Cardiac muscle cell (in vitro differentiated cells and primary cell): ENCODE measurements at regions not wholly inside any gene's neighbourhood (a gene's known extent, or its start where the extent isn't known, plus 50 kb on each side); places are given as distances from the start of the nearest gene placed in this dataset.
"Not testable (repeated sequence)": the region's sequence is repeated elsewhere in the genome, so short reads cannot be mapped to it uniquely, and the experiment has no call there.

ENCODE experiments used
- DNase-seq, 2 donors: peaks; one replicate each; pipeline versions ENCODE4 v3.0.0 to v3.0.0-alpha.2; 2010 to 2017; ENCODE audit warnings: low read depth in 1 of 2, low spot score in 1 of 2
- H3K27ac ChIP-seq: fragments of 200-600 bp; sonication (generic); 2 replicates; pipeline ENCODE4 v1.5.1; 2016
- H3K27me3 ChIP-seq: fragments of 200-600 bp; sonication (generic); 2 replicates; pipeline ENCODE4 v1.6.0; 2016; ENCODE audit warnings: control low read depth
- H3K36me3 ChIP-seq: fragments of 200-600 bp; sonication (generic); 2 replicates; pipeline ENCODE4 v1.5.1; 2016; ENCODE audit warnings: control low read depth
- H3K4me1 ChIP-seq: fragments of 200-600 bp; sonication (generic); 2 replicates; pipeline ENCODE4 v1.8.1; 2017; ENCODE audit warnings: low read depth, mild to moderate bottlenecking, mixed run types
- H3K4me3 ChIP-seq: fragments of 200-600 bp; sonication (generic); 2 replicates; pipeline ENCODE4 v1.5.1; 2016; ENCODE audit warnings: mild to moderate bottlenecking
- H3K9me3 ChIP-seq: fragments of 200-600 bp; sonication (generic); 2 replicates; pipeline ENCODE4 v1.5.1; 2017; ENCODE audit warnings: low read depth, mild to moderate bottlenecking, control low read depth
- CTCF ChIP-seq: IDR thresholded peaks from 2 replicates; pipeline ENCODE4 v1.5.1; 2012; ENCODE audit warnings: low read depth, mild to moderate bottlenecking, low read length

GRCh38 chrY:7320751-7321150 is 409.2 kb upstream of the AMELY start:
- Histone ChIP-seq H3K9me3 (no peaks in the 10 kb centered on the region), H3K4me3 (no peak overlapping the region), H3K27ac (no peak overlapping the region), H3K4me1 (no peaks in the 10 kb centered on the region), H3K27me3 (no peaks in the 10 kb centered on the region), H3K36me3 (no peaks in the 10 kb centered on the region)
- TF ChIP-seq CTCF = no peak
- DNase-seq = no peak

DNA sequence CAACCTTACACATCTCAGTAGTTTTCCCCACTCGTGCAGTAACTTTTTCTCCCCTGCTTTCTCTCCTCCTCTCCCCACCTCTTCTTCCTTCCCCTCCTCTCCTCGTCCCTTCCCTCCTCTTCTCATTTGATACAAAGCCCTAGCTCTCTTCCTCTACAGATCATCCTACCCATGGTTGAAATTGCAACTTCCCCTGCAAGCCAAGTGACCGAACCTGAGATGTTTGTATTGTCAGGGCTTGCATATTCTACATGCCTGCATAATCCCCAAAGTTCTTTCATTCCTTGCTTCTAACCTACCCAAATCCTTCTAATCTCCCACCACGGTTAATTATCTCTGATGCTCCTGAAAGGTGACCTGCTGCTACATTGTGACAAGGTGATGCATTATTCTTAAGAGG is 408.6 kb upstream of the AMELY start:
- not testable (repeated sequence) for DNase-seq, H3K36me3 ChIP-seq, H3K4me1 ChIP-seq, H3K27ac ChIP-seq, H3K4me3 ChIP-seq, H3K9me3 ChIP-seq, H3K27me3 ChIP-seq

GRCh38 chrY:7318122-7318521 is 406.6 kb upstream of the AMELY start:
- TF ChIP-seq CTCF = no peak
- no peak for DNase-seq
- Histone ChIP-seq H3K27ac (no peak overlapping the region), H3K36me3 (no peaks in the 10 kb centered on the region), H3K27me3 (no peaks in the 10 kb centered on the region), H3K9me3 (no peaks in the 10 kb centered on the region), H3K4me3 (no peak overlapping the region), H3K4me1 (no peaks in the 10 kb centered on the region)

GRCh38 chrY:7317571-7317970 is 406.0 kb upstream of the AMELY start:
- Histone ChIP-seq H3K27ac (no peak overlapping the region), H3K4me1 (no peaks in the 10 kb centered on the region), H3K36me3 (no peaks in the 10 kb centered on the region), H3K4me3 (no peak overlapping the region), H3K27me3 (no peaks in the 10 kb centered on the region), H3K9me3 (no peaks in the 10 kb centered on the region)
- DNase-seq = no peak
- TF ChIP-seq CTCF = no peak

GRCh38 chrY:7310482-7311269 is 399.1 kb upstream of the AMELY start:
- TF ChIP-seq CTCF = peak; percentile 8
- DNase-seq = peak in 1 of 2 donors; percentile 39
- Histone ChIP-seq H3K4me3 (no peak overlapping the region), H3K27me3 (no peaks in the 10 kb centered on the region), H3K27ac (no peak overlapping the region), H3K4me1 (no peaks in the 10 kb centered on the region), H3K9me3 (no peaks in the 10 kb centered on the region), H3K36me3 (no peaks in the 10 kb centered on the region)

DNA sequence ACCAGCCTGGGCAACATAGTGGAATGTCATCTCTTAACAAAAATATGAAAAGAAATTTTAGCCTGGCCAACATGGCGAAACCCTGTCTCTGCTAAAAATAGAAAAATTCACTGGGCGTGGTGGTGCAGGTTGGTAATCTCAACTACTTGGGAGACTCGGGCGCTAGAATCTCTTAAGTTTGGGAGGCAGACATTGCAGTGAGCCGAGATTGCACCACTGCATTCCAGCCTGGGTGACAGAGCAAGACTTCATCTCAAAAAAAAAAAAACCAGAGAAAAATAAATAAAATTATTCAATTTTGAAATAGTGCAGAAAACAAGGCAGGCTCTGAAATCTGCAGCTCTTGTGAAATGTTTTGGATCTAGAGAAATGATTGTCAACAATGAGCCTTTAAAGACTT is 397.3 kb upstream of the AMELY start:
- TF ChIP-seq CTCF = no peak
- Histone ChIP-seq H3K9me3 (no peaks in the 10 kb centered on the region), H3K4me1 (no peaks in the 10 kb centered on the region), H3K27me3 (no peaks in the 10 kb centered on the region), H3K36me3 (no peaks in the 10 kb centered on the region), H3K4me3 (no peak overlapping the region), H3K27ac (no peak overlapping the region)
- DNase-seq = peak in 1 of 2 donors; percentile 29
